ENCODE measurements at regions not wholly inside any gene's neighbourhood (a gene's known extent, or its start where the extent isn't known, plus 50 kb on each side); places are given as distances from the start of the nearest gene placed in this dataset.

DNA sequence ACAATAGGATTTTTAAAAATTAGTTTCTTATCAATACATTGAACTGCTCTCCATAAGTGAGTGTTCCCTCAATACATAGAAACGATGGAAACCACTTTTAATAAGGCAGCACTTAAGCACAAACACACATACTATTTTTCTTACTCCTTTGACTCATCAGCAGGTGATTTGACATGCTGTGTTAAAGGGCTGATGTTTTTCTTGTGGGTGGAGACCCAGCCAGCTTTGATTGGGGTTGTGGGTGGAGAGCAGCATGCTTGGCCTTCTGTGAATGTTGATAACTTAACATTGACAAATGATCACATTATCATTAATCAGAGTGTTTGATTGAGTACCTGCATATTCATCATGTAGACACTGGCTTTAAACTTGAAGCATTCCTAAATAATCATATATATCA is 223.0 kb upstream of the DPH6 start:
- TF ChIP-seq, protein P1, sequence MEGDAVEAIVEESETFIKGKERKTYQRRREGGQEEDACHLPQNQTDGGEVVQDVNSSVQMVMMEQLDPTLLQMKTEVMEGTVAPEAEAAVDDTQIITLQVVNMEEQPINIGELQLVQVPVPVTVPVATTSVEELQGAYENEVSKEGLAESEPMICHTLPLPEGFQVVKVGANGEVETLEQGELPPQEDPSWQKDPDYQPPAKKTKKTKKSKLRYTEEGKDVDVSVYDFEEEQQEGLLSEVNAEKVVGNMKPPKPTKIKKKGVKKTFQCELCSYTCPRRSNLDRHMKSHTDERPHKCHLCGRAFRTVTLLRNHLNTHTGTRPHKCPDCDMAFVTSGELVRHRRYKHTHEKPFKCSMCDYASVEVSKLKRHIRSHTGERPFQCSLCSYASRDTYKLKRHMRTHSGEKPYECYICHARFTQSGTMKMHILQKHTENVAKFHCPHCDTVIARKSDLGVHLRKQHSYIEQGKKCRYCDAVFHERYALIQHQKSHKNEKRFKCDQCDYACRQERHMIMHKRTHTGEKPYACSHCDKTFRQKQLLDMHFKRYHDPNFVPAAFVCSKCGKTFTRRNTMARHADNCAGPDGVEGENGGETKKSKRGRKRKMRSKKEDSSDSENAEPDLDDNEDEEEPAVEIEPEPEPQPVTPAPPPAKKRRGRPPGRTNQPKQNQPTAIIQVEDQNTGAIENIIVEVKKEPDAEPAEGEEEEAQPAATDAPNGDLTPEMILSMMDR (IDR thresholded peaks at IDR 0.05) = no peak
- no peak for TF ChIP-seq POLR2A (IDR thresholded peaks at IDR 0.05)

All from lower leg skin (tissue), 3 donors.